Breast epithelium (tissue), 3 donors: ENCODE measurements at regions not wholly inside any gene's neighbourhood (a gene's known extent, or its start where the extent isn't known, plus 50 kb on each side); places are given as distances from the start of the nearest gene placed in this dataset.

ENCODE experiments used
- POLR2A ChIP-seq: fragments of 450-650 bp; IDR thresholded peaks from one replicate; pipeline ENCODE4 v1.6.1; 2016; ENCODE audit warnings: antibody characterized with exemption, mild to moderate bottlenecking, moderate library complexity
- POLR2AphosphoS5 ChIP-seq, 3 donors: sonication (generic); formaldehyde crosslinking; IDR thresholded peaks; one replicate each; pipeline ENCODE4 v1.6.1; 2017; ENCODE audit warnings: antibody characterized with exemption in 3 of 3
- TF ChIP-seq, protein P1 (sequence below), 3 donors: fragments of 450-650 bp; IDR thresholded peaks; one replicate each; pipeline ENCODE4 v1.5.1; 2016 to 2017; ENCODE audit warnings: antibody characterized with exemption in 3 of 3, mild to moderate bottlenecking in 3 of 3, moderate library complexity in 3 of 3

DNA sequence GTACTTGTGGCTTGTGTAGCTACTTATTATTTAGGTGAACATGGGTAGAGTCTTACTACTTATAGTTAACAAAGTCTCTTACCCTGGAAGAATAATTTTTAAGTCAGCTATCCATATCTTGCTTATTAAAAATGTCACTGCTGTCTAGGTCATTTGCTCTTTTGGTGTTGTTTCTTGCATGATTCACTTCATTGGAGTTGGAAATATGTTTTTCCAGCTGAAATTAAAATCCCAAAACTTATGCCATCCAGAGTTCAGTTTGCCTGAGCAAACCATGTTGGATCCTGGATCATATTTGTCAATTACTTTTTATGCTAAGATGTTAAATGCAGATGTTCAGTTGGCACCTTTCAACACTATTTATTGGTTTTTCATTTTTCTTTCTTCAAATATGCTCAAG lies 421.0 kb upstream of the RBMS3 start:
- TF ChIP-seq, protein P1, sequence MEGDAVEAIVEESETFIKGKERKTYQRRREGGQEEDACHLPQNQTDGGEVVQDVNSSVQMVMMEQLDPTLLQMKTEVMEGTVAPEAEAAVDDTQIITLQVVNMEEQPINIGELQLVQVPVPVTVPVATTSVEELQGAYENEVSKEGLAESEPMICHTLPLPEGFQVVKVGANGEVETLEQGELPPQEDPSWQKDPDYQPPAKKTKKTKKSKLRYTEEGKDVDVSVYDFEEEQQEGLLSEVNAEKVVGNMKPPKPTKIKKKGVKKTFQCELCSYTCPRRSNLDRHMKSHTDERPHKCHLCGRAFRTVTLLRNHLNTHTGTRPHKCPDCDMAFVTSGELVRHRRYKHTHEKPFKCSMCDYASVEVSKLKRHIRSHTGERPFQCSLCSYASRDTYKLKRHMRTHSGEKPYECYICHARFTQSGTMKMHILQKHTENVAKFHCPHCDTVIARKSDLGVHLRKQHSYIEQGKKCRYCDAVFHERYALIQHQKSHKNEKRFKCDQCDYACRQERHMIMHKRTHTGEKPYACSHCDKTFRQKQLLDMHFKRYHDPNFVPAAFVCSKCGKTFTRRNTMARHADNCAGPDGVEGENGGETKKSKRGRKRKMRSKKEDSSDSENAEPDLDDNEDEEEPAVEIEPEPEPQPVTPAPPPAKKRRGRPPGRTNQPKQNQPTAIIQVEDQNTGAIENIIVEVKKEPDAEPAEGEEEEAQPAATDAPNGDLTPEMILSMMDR (IDR thresholded peaks at IDR 0.05), result no peak
- TF ChIP-seq POLR2A (no peak), POLR2AphosphoS5 (IDR thresholded peaks at IDR 0.05) (no peak)
